ENCODE measurements at regions not wholly inside any gene's neighbourhood (a gene's known extent, or its start where the extent isn't known, plus 50 kb on each side); places are given as distances from the start of the nearest gene placed in this dataset.

DNA sequence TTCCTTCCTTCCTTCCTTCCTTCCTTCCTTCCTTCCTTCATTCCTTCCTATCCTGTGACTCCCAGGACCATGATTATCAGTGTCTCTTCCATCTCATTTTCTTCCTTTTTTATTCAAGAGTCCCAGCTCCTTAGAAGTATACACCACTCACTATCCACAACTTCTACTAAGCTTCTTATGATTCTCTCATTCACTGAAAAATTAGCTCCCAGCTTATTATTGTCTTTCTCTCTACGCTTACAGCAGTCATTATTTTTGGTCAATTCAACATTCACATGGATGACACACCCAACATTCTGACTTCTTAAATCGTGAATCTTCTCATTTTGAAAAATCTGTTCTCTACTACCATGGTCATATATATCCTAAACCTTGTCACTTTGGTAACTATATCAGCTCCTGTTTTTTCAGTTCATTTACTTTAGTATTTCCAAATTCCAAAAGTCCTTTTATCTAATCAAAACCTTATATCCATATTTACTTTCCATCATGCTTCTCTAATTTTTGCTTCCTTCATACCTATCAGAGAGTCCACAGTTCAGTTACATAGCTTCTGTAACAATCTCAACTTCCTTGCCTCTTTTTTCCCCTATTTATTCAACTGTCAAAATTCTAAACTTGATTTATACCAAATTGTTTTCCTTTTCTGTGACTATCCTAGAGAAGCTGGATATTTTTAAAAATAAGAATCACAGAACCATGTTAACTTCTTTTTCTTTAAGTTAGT, 677.5 kb downstream of the RAPGEF2 start:
- TF ChIP-seq, protein P1, sequence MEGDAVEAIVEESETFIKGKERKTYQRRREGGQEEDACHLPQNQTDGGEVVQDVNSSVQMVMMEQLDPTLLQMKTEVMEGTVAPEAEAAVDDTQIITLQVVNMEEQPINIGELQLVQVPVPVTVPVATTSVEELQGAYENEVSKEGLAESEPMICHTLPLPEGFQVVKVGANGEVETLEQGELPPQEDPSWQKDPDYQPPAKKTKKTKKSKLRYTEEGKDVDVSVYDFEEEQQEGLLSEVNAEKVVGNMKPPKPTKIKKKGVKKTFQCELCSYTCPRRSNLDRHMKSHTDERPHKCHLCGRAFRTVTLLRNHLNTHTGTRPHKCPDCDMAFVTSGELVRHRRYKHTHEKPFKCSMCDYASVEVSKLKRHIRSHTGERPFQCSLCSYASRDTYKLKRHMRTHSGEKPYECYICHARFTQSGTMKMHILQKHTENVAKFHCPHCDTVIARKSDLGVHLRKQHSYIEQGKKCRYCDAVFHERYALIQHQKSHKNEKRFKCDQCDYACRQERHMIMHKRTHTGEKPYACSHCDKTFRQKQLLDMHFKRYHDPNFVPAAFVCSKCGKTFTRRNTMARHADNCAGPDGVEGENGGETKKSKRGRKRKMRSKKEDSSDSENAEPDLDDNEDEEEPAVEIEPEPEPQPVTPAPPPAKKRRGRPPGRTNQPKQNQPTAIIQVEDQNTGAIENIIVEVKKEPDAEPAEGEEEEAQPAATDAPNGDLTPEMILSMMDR (IDR thresholded peaks at IDR 0.05) = no peak
- TF ChIP-seq EP300 (IDR thresholded peaks at IDR 0.05; ENCODE audit: low read depth) (no peak), POLR2A (IDR thresholded peaks at IDR 0.05) (no peak), POLR2AphosphoS5 (IDR thresholded peaks at IDR 0.05) (no peak)
